ENCODE measurements at regions not wholly inside any gene's neighbourhood (a gene's known extent, or its start where the extent isn't known, plus 50 kb on each side); places are given as distances from the start of the nearest gene placed in this dataset.

- Mint-ChIP-seq H3K36me3 (no peaks in the 10 kb centered on the region), H3K4me1 (ENCODE audit: unreplicated experiment) (peaks cover 9% of the 10 kb centered on the region), H3K27me3 (no peaks in the 10 kb centered on the region), H3K9me3 (peaks cover 6% of the 10 kb centered on the region), H3K4me3 (no peak overlapping the region), H3K27ac (no peak overlapping the region)
- TF ChIP-seq, protein P1, sequence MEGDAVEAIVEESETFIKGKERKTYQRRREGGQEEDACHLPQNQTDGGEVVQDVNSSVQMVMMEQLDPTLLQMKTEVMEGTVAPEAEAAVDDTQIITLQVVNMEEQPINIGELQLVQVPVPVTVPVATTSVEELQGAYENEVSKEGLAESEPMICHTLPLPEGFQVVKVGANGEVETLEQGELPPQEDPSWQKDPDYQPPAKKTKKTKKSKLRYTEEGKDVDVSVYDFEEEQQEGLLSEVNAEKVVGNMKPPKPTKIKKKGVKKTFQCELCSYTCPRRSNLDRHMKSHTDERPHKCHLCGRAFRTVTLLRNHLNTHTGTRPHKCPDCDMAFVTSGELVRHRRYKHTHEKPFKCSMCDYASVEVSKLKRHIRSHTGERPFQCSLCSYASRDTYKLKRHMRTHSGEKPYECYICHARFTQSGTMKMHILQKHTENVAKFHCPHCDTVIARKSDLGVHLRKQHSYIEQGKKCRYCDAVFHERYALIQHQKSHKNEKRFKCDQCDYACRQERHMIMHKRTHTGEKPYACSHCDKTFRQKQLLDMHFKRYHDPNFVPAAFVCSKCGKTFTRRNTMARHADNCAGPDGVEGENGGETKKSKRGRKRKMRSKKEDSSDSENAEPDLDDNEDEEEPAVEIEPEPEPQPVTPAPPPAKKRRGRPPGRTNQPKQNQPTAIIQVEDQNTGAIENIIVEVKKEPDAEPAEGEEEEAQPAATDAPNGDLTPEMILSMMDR (conservative IDR thresholded peaks at IDR 0.05), result no peak
- DNase-seq (ENCODE audit: extremely low spot score, unreplicated experiment), result no peak
Measured at GRCh38 chr22:34881453-34881852, 184.5 kb upstream of the ISX start.

DNA sequence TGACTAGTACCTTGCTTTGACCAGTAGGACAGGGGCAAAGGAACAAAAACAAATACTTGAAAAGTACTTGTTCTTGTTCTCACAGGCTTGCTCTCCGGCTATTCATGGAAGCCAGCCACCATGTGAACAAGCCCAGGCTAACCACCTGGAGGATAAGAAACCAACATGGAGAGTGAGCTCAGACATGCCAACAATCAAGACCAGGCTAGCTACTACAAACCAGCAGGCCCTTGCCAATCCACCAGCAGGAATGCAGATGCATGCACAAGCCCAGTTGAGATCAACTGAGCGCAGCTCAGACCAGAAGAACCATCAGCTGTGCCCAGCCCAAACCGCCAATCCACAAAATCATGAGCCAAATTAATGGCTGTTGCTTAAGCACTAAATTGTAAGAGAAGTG lies 180.1 kb upstream of the ISX start:
- no peak for DNase-seq (ENCODE audit: extremely low spot score, unreplicated experiment)
- Mint-ChIP-seq H3K27me3 (no peaks in the 10 kb centered on the region), H3K4me3 (no peak overlapping the region)

GRCh38 chr22:34886391-34886790 lies 179.6 kb upstream of the ISX start:
- Mint-ChIP-seq H3K27me3 (no peaks in the 10 kb centered on the region), H3K36me3 (no peaks in the 10 kb centered on the region), H3K4me3 (no peak overlapping the region), H3K4me1 (ENCODE audit: unreplicated experiment) (peaks cover 9% of the 10 kb centered on the region), H3K27ac (no peak overlapping the region), H3K9me3 (peaks cover 6% of the 10 kb centered on the region)
- TF ChIP-seq, protein P1 (conservative IDR thresholded peaks at IDR 0.05), result no peak
- DNase-seq (ENCODE audit: extremely low spot score, unreplicated experiment), result no peak

More for the DNA sequence above, 180.1 kb upstream of the ISX start:
- TF ChIP-seq, protein P1 (conservative IDR thresholded peaks at IDR 0.05), result no peak
- Mint-ChIP-seq H3K36me3 (no peaks in the 10 kb centered on the region), H3K9me3 (peaks cover 6% of the 10 kb centered on the region), H3K27ac (no peak overlapping the region), H3K4me1 (ENCODE audit: unreplicated experiment) (peaks cover 9% of the 10 kb centered on the region)

DNA sequence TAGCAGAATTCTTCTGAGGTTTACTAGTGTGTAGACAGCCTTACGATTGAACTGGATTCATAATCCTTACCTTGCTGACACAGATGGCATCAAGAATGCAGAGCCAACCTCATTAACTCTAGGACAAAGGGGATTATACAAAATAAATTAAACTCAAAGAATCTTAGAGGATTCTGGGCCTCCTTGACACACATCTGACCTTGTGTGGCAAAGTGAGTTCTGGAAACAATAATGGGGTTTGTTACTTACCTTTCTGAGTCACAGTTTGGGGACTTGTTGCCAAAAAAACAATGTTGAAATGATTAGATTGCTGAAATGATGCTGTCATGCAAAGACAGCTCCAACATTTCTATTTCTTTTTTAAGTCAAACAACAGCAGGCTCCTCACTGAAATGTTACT lies 179.1 kb upstream of the ISX start:
- Mint-ChIP-seq H3K4me1 (ENCODE audit: unreplicated experiment) (peaks cover 9% of the 10 kb centered on the region), H3K4me3 (no peak overlapping the region), H3K27ac (no peak overlapping the region), H3K9me3 (peaks cover 6% of the 10 kb centered on the region), H3K27me3 (no peaks in the 10 kb centered on the region), H3K36me3 (no peaks in the 10 kb centered on the region)
- no peak for DNase-seq (ENCODE audit: extremely low spot score, unreplicated experiment)
- TF ChIP-seq, protein P1 (conservative IDR thresholded peaks at IDR 0.05), result no peak

DNA sequence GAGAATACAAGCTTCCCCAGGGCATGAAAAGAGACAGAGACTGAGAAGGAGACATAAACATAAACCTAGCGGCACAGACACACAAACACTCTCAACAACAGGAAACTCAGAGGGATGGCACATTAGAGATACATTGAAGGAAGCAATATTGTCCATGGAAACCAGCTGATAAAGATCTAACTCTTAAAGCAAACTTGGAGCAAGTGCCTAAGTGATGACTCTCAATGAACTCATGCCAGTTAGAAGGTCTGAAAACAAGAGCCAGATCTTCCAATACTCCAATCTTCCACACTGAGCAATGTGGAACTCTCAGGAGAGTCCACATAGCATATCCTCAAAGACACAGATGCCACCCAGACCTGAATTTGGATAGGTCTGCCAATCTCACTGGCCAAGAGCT lies 168.8 kb upstream of the ISX start:
- H3K36me3 Mint-ChIP-seq, result no peaks in the 10 kb centered on the region
- DNase-seq (ENCODE audit: extremely low spot score, unreplicated experiment), result no peak
- H3K4me1 Mint-ChIP-seq (ENCODE audit: unreplicated experiment), result no peaks in the 10 kb centered on the region
- no peak overlapping the region for H3K27ac Mint-ChIP-seq
- TF ChIP-seq, protein P1 (conservative IDR thresholded peaks at IDR 0.05), result no peak
- peaks cover 4% of the 10 kb centered on the region for H3K27me3 Mint-ChIP-seq
- H3K9me3 Mint-ChIP-seq, result no peaks in the 10 kb centered on the region
- H3K4me3 Mint-ChIP-seq, result no peak overlapping the region

- H3K4me1 Mint-ChIP-seq (ENCODE audit: unreplicated experiment), result no peaks in the 10 kb centered on the region
- TF ChIP-seq, protein P1 (conservative IDR thresholded peaks at IDR 0.05), result no peak
- H3K36me3 Mint-ChIP-seq, result no peaks in the 10 kb centered on the region
- no peak for DNase-seq (ENCODE audit: extremely low spot score, unreplicated experiment)
- no peak overlapping the region for H3K4me3 Mint-ChIP-seq
- H3K27ac Mint-ChIP-seq, result no peak overlapping the region
- H3K27me3 Mint-ChIP-seq, result no peaks in the 10 kb centered on the region
- H3K9me3 Mint-ChIP-seq, result no peaks in the 10 kb centered on the region
Measured at GRCh38 chr22:34902335-34902734, 163.6 kb upstream of the ISX start.
